CD14-positive monocyte (primary cell): ENCODE measurements at regions not wholly inside any gene's neighbourhood (a gene's known extent, or its start where the extent isn't known, plus 50 kb on each side); places are given as distances from the start of the nearest gene placed in this dataset.

Experiments used
- DNase-seq, 3 donors: peaks; one replicate each; pipeline ENCODE4 v3.0.0-alpha.2; 2011 to 2022
- H2AFZ ChIP-seq: 2 replicates; pipeline ENCODE4 v1.6.0; 2012; ENCODE audit warnings: mild to moderate bottlenecking, low read depth, low read length, inconsistent platforms; ENCODE audit not compliant: insufficient read depth, poor library complexity, severe bottlenecking
- H3K27ac ChIP-seq, 2 donors: 1 replicate in 1 of 2; 2 replicates in 1 of 2; pipeline ENCODE4 v1.5.1; 2012 to 2013; ENCODE audit warnings: low read length in 2 of 2, control low read depth in 1 of 2, inconsistent platforms in 1 of 2, low read depth in 1 of 2, mild to moderate bottlenecking in 1 of 2
- H3K27me3 ChIP-seq, 2 donors: one replicate each; pipeline versions ENCODE4 v1.6.0 to v1.6.1; 2011 to 2013; ENCODE audit warnings: low read length in 2 of 2; ENCODE audit not compliant: control insufficient read depth in 2 of 2, insufficient read depth in 2 of 2
- H3K36me3 ChIP-seq, 2 donors: replicated peaks in 1 of 2; 1 replicate in 1 of 2; 2 replicates in 1 of 2; pipeline versions ENCODE4 v1.5.1 to v1.6.1; 2012 to 2013; ENCODE audit warnings: low read length in 2 of 2, control low read depth in 1 of 2, inconsistent platforms in 1 of 2, mild to moderate bottlenecking in 1 of 2; ENCODE audit not compliant: insufficient read depth in 2 of 2, control insufficient read depth in 1 of 2
- H3K4me1 ChIP-seq, 2 donors: 1 replicate in 1 of 2; 2 replicates in 1 of 2; pipeline versions ENCODE4 v1.5.1 to v1.6.1; 2012 to 2013; ENCODE audit warnings: low read length in 2 of 2, control low read depth in 1 of 2, inconsistent platforms in 1 of 2, mild to moderate bottlenecking in 1 of 2, moderate library complexity in 1 of 2; ENCODE audit not compliant: insufficient read depth in 2 of 2, control insufficient read depth in 1 of 2
- H3K4me2 ChIP-seq: replicated peaks from 2 replicates; pipeline ENCODE3; 2012; ENCODE audit warnings: low read length, moderate library complexity, mild to moderate bottlenecking; ENCODE audit not compliant: poor library complexity, severe bottlenecking; ENCODE audit errors: extremely low read depth
- H3K4me3 ChIP-seq, 3 experiments: fragments of 200-600 bp in 1 of 3; sonication (generic) in 1 of 3; replicated peaks in 1 of 3; 1 replicate in 2 of 3; 2 replicates in 1 of 3; pipeline ENCODE4 v1.5.1; 2011 to 2013; ENCODE audit warnings: low read length in 3 of 3, mild to moderate bottlenecking in 3 of 3, control low read depth in 2 of 3, low read depth in 2 of 3, inconsistent platforms in 1 of 3, moderate library complexity in 1 of 3
- H3K79me2 ChIP-seq: 2 replicates; pipeline ENCODE4 v1.6.0; 2012; ENCODE audit warnings: mild to moderate bottlenecking, control low read depth, inconsistent platforms, low read length, moderate library complexity; ENCODE audit not compliant: insufficient read depth
- H3K9ac ChIP-seq: 2 replicates; pipeline ENCODE4 v1.6.0; 2017; ENCODE audit warnings: low read length, mild to moderate bottlenecking; ENCODE audit not compliant: insufficient read depth, poor library complexity, severe bottlenecking
- H3K9me3 ChIP-seq, 2 donors: replicated peaks in 1 of 2; 1 replicate in 1 of 2; 2 replicates in 1 of 2; pipeline versions ENCODE4 v1.5.1 to v1.6.1; 2012 to 2013; ENCODE audit warnings: low read length in 2 of 2, control low read depth in 1 of 2; ENCODE audit not compliant: control insufficient read depth in 1 of 2, insufficient read depth in 1 of 2
- H4K20me1 ChIP-seq: 2 replicates; pipeline ENCODE4 v1.6.0; 2012; ENCODE audit warnings: mild to moderate bottlenecking, low read length, control low read depth, moderate library complexity; ENCODE audit not compliant: insufficient read depth
- H3K27ac Mint-ChIP-seq, 7 donors: one replicate each; pipeline ENCODE4 v1.8.0; 2020; ENCODE audit warnings: mild to moderate bottlenecking in 7 of 7, mixed read lengths in 7 of 7, moderate library complexity in 6 of 7, inconsistent platforms in 2 of 7
- H3K27me3 Mint-ChIP-seq, 3 donors: one replicate each; pipeline ENCODE4 v1.8.0; 2021 to 2022; ENCODE audit warnings: low read depth in 3 of 3, mild to moderate bottlenecking in 3 of 3, mixed read lengths in 3 of 3, moderate library complexity in 3 of 3, inconsistent platforms in 1 of 3
- H3K36me3 Mint-ChIP-seq, 2 donors: one replicate each; pipeline ENCODE4 v1.8.0; 2020; ENCODE audit warnings: mixed read lengths in 2 of 2, inconsistent platforms in 1 of 2, mild to moderate bottlenecking in 1 of 2
- H3K4me1 Mint-ChIP-seq: one replicate; pipeline ENCODE4 v1.8.0; 2020; ENCODE audit warnings: mild to moderate bottlenecking, mixed read lengths
- H3K4me3 Mint-ChIP-seq, 2 donors: one replicate each; pipeline ENCODE4 v1.8.0; 2020; ENCODE audit warnings: mild to moderate bottlenecking in 2 of 2, mixed read lengths in 2 of 2, moderate library complexity in 1 of 2
- H3K9me3 Mint-ChIP-seq, 7 donors: one replicate each; pipeline ENCODE4 v1.8.0; 2020 to 2022; ENCODE audit warnings: mixed read lengths in 7 of 7, mild to moderate bottlenecking in 6 of 7, moderate library complexity in 6 of 7, inconsistent platforms in 2 of 7
- CTCF ChIP-seq: fragments of 200-600 bp; IDR thresholded peaks from one replicate; pipeline ENCODE4 v1.8.0; 2022; ENCODE audit warnings: antibody characterized with exemption, mild to moderate bottlenecking
- WGBS: methylation state at CpG from one replicate; pipeline ENCODE4 v1.1.5; 2013; ENCODE audit warnings: missing lambda C conversion rate; ENCODE audit not compliant: insufficient coverage; 5-methylcytosine and 5-hydroxymethylcytosine counted together
- intact Hi-C, 2 donors: fragments of 100-400 bp; cut with micrococcal nuclease; formaldehyde crosslinking; loops; one replicate each; pipeline versions ENCODE4 v1.15.0 to v1.15.1; 2023

- H3K36me3 ChIP-seq: no peaks in the 10 kb centered on the region
- H3K4me3 Mint-ChIP-seq: no peak overlapping the region
- 76% methylated on average over 7 of the region's 10 CpGs for WGBS
- H3K4me3 ChIP-seq: no peak overlapping the region
- no peak overlapping the region for H3K9ac ChIP-seq
- no peaks in the 10 kb centered on the region for H3K36me3 Mint-ChIP-seq
- H2AFZ ChIP-seq: no peak overlapping the region
- no peak overlapping the region for H3K27ac ChIP-seq
- H3K27me3 ChIP-seq: no peaks in the 10 kb centered on the region
- TF ChIP-seq CTCF: no peak
- H4K20me1 ChIP-seq: no peaks in the 10 kb centered on the region
- H3K4me1 ChIP-seq: no peaks in the 10 kb centered on the region
- H3K9me3 ChIP-seq: peaks cover 0 to 6% of the 10 kb centered on the region in 2 donors
- intact Hi-C loops: no loop called here
- no peak overlapping the region for H3K4me2 ChIP-seq
- H3K9me3 Mint-ChIP-seq: peaks cover 3 to 13% (median 8%) of the 10 kb centered on the region in 7 donors
- no peaks in the 10 kb centered on the region for H3K4me1 Mint-ChIP-seq
- H3K27me3 Mint-ChIP-seq: peaks cover 0 to 2% (median 0%) of the 10 kb centered on the region in 3 donors
- no peak for DNase-seq
- H3K79me2 ChIP-seq: no peaks in the 10 kb centered on the region
- H3K27ac Mint-ChIP-seq: no peak overlapping the region
These were observed 136.0 kb downstream of the NKX6-1 start for GRCh38 chr4:84362896-84363655.

- intact Hi-C loops: no loop called here
- no peak overlapping the region for H3K4me3 Mint-ChIP-seq
- H3K4me1 ChIP-seq: no peaks in the 10 kb centered on the region
- H3K4me1 Mint-ChIP-seq: no peaks in the 10 kb centered on the region
- peaks cover 0 to 2% (median 1%) of the 10 kb centered on the region in 3 donors for H3K27me3 Mint-ChIP-seq
- no peak overlapping the region for H2AFZ ChIP-seq
- no peak for TF ChIP-seq CTCF
- no peaks in the 10 kb centered on the region for H3K79me2 ChIP-seq
- H3K27ac ChIP-seq: no peak overlapping the region
- no peak overlapping the region for H3K27ac Mint-ChIP-seq
- no peak overlapping the region for H3K9ac ChIP-seq
- no peaks in the 10 kb centered on the region for H3K27me3 ChIP-seq
- peaks cover 11 to 30% (median 18%) of the 10 kb centered on the region in 7 donors for H3K9me3 Mint-ChIP-seq
- 96% methylated on average over 2 of the region's 3 CpGs for WGBS
- no peaks in the 10 kb centered on the region for H3K36me3 Mint-ChIP-seq
- peaks cover 28 to 38% of the 10 kb centered on the region in 2 donors for H3K9me3 ChIP-seq
- no peak overlapping the region for H3K4me2 ChIP-seq
- no peak overlapping the region for H3K4me3 ChIP-seq
- no peaks in the 10 kb centered on the region for H4K20me1 ChIP-seq
- H3K36me3 ChIP-seq: no peaks in the 10 kb centered on the region
- no peak for DNase-seq
These were observed 156.9 kb downstream of the NKX6-1 start for GRCh38 chr4:84342161-84342560.
